Hepatocyte (in vitro differentiated cells): ENCODE measurements at regions not wholly inside any gene's neighbourhood (a gene's known extent, or its start where the extent isn't known, plus 50 kb on each side); places are given as distances from the start of the nearest gene placed in this dataset.

Experiments
- EZH2 ChIP-seq: fragments of 200-600 bp; sonication (generic); IDR thresholded peaks from 2 replicates; pipeline ENCODE4 v1.6.1; 2016; ENCODE audit warnings: antibody characterized with exemption, mild to moderate bottlenecking, borderline replicate concordance
- EZH2phosphoT487 ChIP-seq: fragments of 200-600 bp; sonication (generic); IDR thresholded peaks from one replicate; pipeline ENCODE4 v1.6.1; 2018; ENCODE audit warnings: antibody characterized with exemption, mild to moderate bottlenecking, low read depth, moderate library complexity; ENCODE audit not compliant: unreplicated experiment, severe bottlenecking
- TF ChIP-seq, protein P1 (sequence below): fragments of 200-600 bp; sonication (generic); IDR thresholded peaks from 2 replicates; pipeline ENCODE4 v1.5.1; 2016; ENCODE audit warnings: antibody characterized with exemption, mild to moderate bottlenecking; ENCODE audit not compliant: poor library complexity

DNA sequence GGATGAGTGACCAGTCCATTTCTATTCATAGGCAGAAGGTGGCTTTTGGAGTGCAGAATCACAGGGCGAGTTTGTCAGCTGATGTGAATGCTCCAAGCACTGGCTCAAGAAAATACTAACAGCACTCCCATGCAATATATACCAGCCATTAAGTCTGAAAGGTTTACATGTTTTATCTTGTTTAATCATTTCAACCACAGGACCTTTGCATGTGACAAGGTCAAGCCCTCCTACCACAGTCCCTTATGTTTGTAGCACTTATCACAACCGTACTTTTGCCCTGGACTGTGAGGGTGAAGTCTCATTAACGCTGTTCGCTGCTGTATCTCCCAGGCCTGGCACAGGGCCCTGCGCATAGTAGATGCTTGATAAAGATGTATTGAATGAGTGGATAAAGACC is 99.3 kb upstream of the PMEPA1 start:
- TF ChIP-seq, protein P1, sequence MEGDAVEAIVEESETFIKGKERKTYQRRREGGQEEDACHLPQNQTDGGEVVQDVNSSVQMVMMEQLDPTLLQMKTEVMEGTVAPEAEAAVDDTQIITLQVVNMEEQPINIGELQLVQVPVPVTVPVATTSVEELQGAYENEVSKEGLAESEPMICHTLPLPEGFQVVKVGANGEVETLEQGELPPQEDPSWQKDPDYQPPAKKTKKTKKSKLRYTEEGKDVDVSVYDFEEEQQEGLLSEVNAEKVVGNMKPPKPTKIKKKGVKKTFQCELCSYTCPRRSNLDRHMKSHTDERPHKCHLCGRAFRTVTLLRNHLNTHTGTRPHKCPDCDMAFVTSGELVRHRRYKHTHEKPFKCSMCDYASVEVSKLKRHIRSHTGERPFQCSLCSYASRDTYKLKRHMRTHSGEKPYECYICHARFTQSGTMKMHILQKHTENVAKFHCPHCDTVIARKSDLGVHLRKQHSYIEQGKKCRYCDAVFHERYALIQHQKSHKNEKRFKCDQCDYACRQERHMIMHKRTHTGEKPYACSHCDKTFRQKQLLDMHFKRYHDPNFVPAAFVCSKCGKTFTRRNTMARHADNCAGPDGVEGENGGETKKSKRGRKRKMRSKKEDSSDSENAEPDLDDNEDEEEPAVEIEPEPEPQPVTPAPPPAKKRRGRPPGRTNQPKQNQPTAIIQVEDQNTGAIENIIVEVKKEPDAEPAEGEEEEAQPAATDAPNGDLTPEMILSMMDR = no peak
- TF ChIP-seq EZH2phosphoT487 (no peak), EZH2 (no peak)
